ENCODE measurements at regions not wholly inside any gene's neighbourhood (a gene's known extent, or its start where the extent isn't known, plus 50 kb on each side); places are given as distances from the start of the nearest gene placed in this dataset.
A peak's percentile ranks its signal among the peaks of the same experiment; 100 is the strongest.
"Not testable (repeated sequence)": the region's sequence is repeated elsewhere in the genome, so short reads cannot be mapped to it uniquely, and the experiment has no call there.

DNA sequence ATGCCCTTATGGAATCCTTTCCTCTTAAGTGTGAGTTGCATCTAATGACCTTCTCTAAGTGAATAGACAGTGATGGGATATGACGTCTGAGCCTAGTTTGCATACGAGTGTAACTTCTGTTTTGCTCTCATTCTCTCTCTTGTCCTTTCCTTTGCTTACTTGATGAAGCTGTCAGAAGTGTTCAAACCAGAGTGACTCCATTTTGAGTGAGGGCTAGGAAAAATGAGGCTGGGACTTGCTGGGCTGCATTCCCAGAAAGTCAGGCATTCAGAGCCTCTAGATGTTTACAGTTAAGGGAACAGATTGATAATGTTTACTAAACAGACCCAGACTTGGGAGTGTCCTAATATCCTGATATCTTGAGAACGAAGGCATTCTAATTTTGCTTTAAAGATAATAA, 311.2 kb upstream of the SOX4 start:
- not testable (repeated sequence) for H3K9me3 ChIP-seq (replicated peaks; ENCODE audit: low read length); H3K4me1 ChIP-seq (ENCODE audit: control insufficient read depth, insufficient read depth, low read length); H3K36me3 ChIP-seq (ENCODE audit: insufficient read depth, low read length); H3K9ac ChIP-seq (ENCODE audit: low read depth, low read length); H3K4me2 ChIP-seq (ENCODE audit: low read length); H3K27me3 ChIP-seq (ENCODE audit: control insufficient read depth, insufficient read depth, low read length); H3K4me3 ChIP-seq (ENCODE audit: low read length)

DNA sequence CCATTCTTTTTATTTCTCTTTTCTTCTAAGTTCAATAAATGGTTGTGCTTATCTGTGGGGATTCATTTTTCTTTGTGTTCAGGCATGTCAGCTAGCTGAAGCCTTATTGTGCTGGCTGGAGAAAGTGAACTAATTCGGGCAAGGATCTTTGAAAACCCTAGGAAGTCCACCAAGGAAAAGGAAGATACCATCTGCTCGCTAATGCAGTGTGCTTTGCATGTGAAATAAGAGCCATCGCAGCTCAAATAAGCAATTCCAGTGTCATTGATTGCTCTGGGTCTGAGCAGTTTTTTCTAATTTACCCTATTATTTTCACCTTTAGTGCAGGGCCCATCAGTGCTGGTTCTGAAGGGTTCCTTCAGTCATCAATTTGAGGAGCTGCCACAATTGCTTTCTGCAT, 309.4 kb upstream of the SOX4 start:
- no peaks in the 10 kb centered on the region for H3K4me1 ChIP-seq (ENCODE audit: control insufficient read depth, insufficient read depth, low read length)
- H3K4me3 ChIP-seq (ENCODE audit: low read length) = no peak overlapping the region
- H3K9ac ChIP-seq (ENCODE audit: low read depth, low read length) = no peak overlapping the region
- no peaks in the 10 kb centered on the region for H3K36me3 ChIP-seq (ENCODE audit: insufficient read depth, low read length)
- no peak overlapping the region for H3K4me2 ChIP-seq (ENCODE audit: low read length)
- H3K27me3 ChIP-seq (ENCODE audit: control insufficient read depth, insufficient read depth, low read length) = peaks cover 5% of the 10 kb centered on the region
- no peaks in the 10 kb centered on the region for H3K9me3 ChIP-seq (replicated peaks; ENCODE audit: low read length)

GRCh38 chr6:21284706-21285105, 308.8 kb upstream of the SOX4 start:
- Histone ChIP-seq H3K9ac (ENCODE audit: low read depth, low read length) (no peak overlapping the region), H3K9me3 (replicated peaks; ENCODE audit: low read length) (no peaks in the 10 kb centered on the region), H3K4me1 (ENCODE audit: control insufficient read depth, insufficient read depth, low read length) (no peaks in the 10 kb centered on the region), H3K36me3 (ENCODE audit: insufficient read depth, low read length) (no peaks in the 10 kb centered on the region), H3K4me2 (ENCODE audit: low read length) (no peak overlapping the region), H3K27me3 (ENCODE audit: control insufficient read depth, insufficient read depth, low read length) (peaks cover 5% of the 10 kb centered on the region), H3K4me3 (ENCODE audit: low read length) (no peak overlapping the region)

DNA sequence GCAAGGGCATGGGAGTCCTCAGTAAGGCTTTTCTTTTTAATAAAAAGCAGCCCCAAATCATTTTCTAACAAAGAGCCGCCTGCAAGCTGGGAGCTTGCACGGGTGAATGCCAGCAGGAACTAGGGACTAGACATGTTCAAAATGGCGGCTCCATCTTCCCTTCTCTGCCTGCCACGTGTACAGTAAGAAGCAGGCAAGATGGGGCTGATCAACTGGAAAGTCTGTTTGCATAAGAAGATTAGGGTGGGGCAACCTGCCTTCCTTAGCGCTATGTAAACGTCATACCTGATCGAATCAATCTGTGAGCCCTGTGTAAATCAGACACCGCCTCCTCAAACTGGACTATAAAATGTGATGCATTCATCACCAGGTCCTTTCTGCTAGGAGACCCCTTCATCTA, 299.4 kb upstream of the SOX4 start:
- no peaks in the 10 kb centered on the region for H3K36me3 ChIP-seq (ENCODE audit: insufficient read depth, low read length)
- H3K4me3 ChIP-seq (ENCODE audit: low read length) = no peak overlapping the region
- H3K9ac ChIP-seq (ENCODE audit: low read depth, low read length) = no peak overlapping the region
- no peaks in the 10 kb centered on the region for H3K4me1 ChIP-seq (ENCODE audit: control insufficient read depth, insufficient read depth, low read length)
- no peak overlapping the region for H3K4me2 ChIP-seq (ENCODE audit: low read length)
- H3K9me3 ChIP-seq (replicated peaks; ENCODE audit: low read length) = no peaks in the 10 kb centered on the region
- no peaks in the 10 kb centered on the region for H3K27me3 ChIP-seq (ENCODE audit: control insufficient read depth, insufficient read depth, low read length)

GRCh38 chr6:21295506-21296240, 297.9 kb upstream of the SOX4 start:
- Histone ChIP-seq H3K4me1 (ENCODE audit: control insufficient read depth, insufficient read depth, low read length) (no peaks in the 10 kb centered on the region), H3K9me3 (replicated peaks; ENCODE audit: low read length) (no peaks in the 10 kb centered on the region), H3K27me3 (ENCODE audit: control insufficient read depth, insufficient read depth, low read length) (no peaks in the 10 kb centered on the region), H3K4me3 (ENCODE audit: low read length) (no peak overlapping the region), H3K36me3 (ENCODE audit: insufficient read depth, low read length) (no peaks in the 10 kb centered on the region), H3K9ac (ENCODE audit: low read depth, low read length) (no peak overlapping the region), H3K4me2 (ENCODE audit: low read length) (no peak overlapping the region)

DNA sequence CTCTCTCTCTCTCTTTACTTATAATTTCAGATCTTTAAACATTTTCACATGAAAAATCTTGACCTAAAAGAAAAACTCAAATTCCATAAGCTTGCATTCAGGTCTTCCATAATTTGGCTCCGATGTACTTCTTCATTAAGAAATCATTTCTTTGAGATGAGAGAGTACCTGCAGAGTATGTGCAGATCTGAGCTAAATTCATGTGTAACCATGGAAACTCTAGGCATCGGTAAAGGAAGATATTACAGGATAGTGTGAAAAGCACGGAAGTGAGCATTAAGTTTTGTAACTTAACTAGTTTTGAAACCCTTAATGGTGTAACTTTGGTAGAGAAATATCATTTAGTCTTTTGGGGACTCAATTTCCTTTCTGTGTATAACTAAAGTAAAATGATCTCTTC, 295.9 kb upstream of the SOX4 start:
- Histone ChIP-seq H3K9me3 (replicated peaks; ENCODE audit: low read length) (no peaks in the 10 kb centered on the region), H3K4me1 (ENCODE audit: control insufficient read depth, insufficient read depth, low read length) (no peaks in the 10 kb centered on the region), H3K4me2 (ENCODE audit: low read length) (no peak overlapping the region), H3K36me3 (ENCODE audit: insufficient read depth, low read length) (no peaks in the 10 kb centered on the region), H3K27me3 (ENCODE audit: control insufficient read depth, insufficient read depth, low read length) (no peaks in the 10 kb centered on the region), H3K9ac (ENCODE audit: low read depth, low read length) (no peak overlapping the region), H3K4me3 (ENCODE audit: low read length) (no peak overlapping the region)

GRCh38 chr6:21299216-21299615, 294.3 kb upstream of the SOX4 start:
- H3K4me1 ChIP-seq (ENCODE audit: control insufficient read depth, insufficient read depth, low read length) = no peaks in the 10 kb centered on the region
- H3K4me3 ChIP-seq (ENCODE audit: low read length) = no peak overlapping the region
- H3K9me3 ChIP-seq (replicated peaks; ENCODE audit: low read length) = no peaks in the 10 kb centered on the region
- H3K27me3 ChIP-seq (ENCODE audit: control insufficient read depth, insufficient read depth, low read length) = no peaks in the 10 kb centered on the region
- H3K4me2 ChIP-seq (ENCODE audit: low read length) = no peak overlapping the region
- no peaks in the 10 kb centered on the region for H3K36me3 ChIP-seq (ENCODE audit: insufficient read depth, low read length)
- no peak overlapping the region for H3K9ac ChIP-seq (ENCODE audit: low read depth, low read length)

GRCh38 chr6:21300439-21300838, 293.1 kb upstream of the SOX4 start:
- Histone ChIP-seq H3K9me3 (replicated peaks; ENCODE audit: low read length) (no peaks in the 10 kb centered on the region), H3K4me3 (ENCODE audit: low read length) (no peak overlapping the region), H3K4me1 (ENCODE audit: control insufficient read depth, insufficient read depth, low read length) (no peaks in the 10 kb centered on the region), H3K27me3 (ENCODE audit: control insufficient read depth, insufficient read depth, low read length) (no peaks in the 10 kb centered on the region), H3K36me3 (ENCODE audit: insufficient read depth, low read length) (no peaks in the 10 kb centered on the region), H3K9ac (ENCODE audit: low read depth, low read length) (no peak overlapping the region), H3K4me2 (ENCODE audit: low read length) (no peak overlapping the region)

DNA sequence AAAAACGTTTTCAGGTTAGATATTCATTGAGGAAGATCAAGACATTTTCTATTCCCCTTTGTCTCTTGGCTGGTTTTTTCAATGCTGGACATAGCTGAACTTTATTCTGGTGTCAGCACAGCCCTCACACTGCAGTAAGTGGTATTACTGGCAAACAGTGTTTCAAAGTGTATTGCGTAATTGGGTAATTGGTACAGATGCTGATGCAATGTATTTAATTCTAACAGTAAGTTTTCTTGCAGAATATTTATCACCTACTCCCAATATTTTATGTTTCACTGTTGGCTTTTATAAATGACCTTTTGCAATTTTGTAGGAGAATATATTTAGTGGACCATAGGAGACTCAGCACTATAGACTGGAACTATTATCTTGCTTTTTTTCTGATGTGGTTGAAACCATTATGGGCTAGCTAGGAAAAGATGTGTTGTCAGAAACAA, 287.6 kb upstream of the SOX4 start:
- no peaks in the 10 kb centered on the region for H3K4me1 ChIP-seq (ENCODE audit: control insufficient read depth, insufficient read depth, low read length)
- no peak overlapping the region for H3K9ac ChIP-seq (ENCODE audit: low read depth, low read length)
- H3K4me3 ChIP-seq (ENCODE audit: low read length) = no peak overlapping the region
- H3K9me3 ChIP-seq (replicated peaks; ENCODE audit: low read length) = no peaks in the 10 kb centered on the region
- peaks cover 7% of the 10 kb centered on the region for H3K27me3 ChIP-seq (ENCODE audit: control insufficient read depth, insufficient read depth, low read length)
- H3K36me3 ChIP-seq (ENCODE audit: insufficient read depth, low read length) = no peaks in the 10 kb centered on the region
- H3K4me2 ChIP-seq (ENCODE audit: low read length) = no peak overlapping the region

- Histone ChIP-seq H3K36me3 (ENCODE audit: insufficient read depth, low read length) (no peaks in the 10 kb centered on the region), H3K4me1 (ENCODE audit: control insufficient read depth, insufficient read depth, low read length) (no peaks in the 10 kb centered on the region), H3K9ac (ENCODE audit: low read depth, low read length) (no peak overlapping the region), H3K4me2 (ENCODE audit: low read length) (no peak overlapping the region), H3K4me3 (ENCODE audit: low read length) (no peak overlapping the region), H3K27me3 (ENCODE audit: control insufficient read depth, insufficient read depth, low read length) (peaks cover 7% of the 10 kb centered on the region), H3K9me3 (replicated peaks; ENCODE audit: low read length) (no peaks in the 10 kb centered on the region)
Observed at GRCh38 chr6:21306546-21306945, 287.0 kb upstream of the SOX4 start.

DNA sequence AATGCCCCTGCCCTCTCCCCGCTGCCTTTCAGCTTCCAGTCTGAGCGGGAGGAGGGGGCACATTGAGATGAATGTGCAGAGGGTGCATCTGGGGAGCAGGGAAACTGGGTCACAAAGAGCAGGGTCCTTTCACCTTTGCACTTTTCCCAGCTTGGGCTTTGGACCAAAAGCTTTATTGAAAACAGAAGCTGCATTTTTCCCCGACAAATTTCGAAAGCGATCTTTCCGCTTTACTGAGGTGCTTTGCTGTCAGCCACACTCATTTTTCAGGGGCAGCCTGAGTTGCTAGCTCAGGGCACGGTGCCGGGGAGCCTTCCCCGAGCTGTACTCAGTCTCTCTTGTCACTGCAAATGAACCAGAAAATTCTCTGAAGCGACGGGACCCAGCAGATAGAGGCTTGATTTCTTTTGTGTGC, 283.7 kb upstream of the SOX4 start:
- H3K4me2 ChIP-seq (ENCODE audit: low read length) = peak overlapping the region; percentile 34
- peaks cover 7% of the 10 kb centered on the region for H3K27me3 ChIP-seq (ENCODE audit: control insufficient read depth, insufficient read depth, low read length)
- H3K4me3 ChIP-seq (ENCODE audit: low read length) = no peak overlapping the region
- no peaks in the 10 kb centered on the region for H3K36me3 ChIP-seq (ENCODE audit: insufficient read depth, low read length)
- H3K4me1 ChIP-seq (ENCODE audit: control insufficient read depth, insufficient read depth, low read length) = no peaks in the 10 kb centered on the region
- H3K9me3 ChIP-seq (replicated peaks; ENCODE audit: low read length) = no peaks in the 10 kb centered on the region
- H3K9ac ChIP-seq (ENCODE audit: low read depth, low read length) = no peak overlapping the region

- Histone ChIP-seq H3K27me3 (ENCODE audit: control insufficient read depth, insufficient read depth, low read length) (peaks cover 7% of the 10 kb centered on the region), H3K9ac (ENCODE audit: low read depth, low read length) (no peak overlapping the region), H3K9me3 (replicated peaks; ENCODE audit: low read length) (no peaks in the 10 kb centered on the region)
Observed at GRCh38 chr6:21310568-21311140, 282.9 kb upstream of the SOX4 start.

More at GRCh38 chr6:21310568-21311140, 282.9 kb upstream of the SOX4 start:
- H3K4me3 ChIP-seq (ENCODE audit: low read length) = no peak overlapping the region
- H3K4me1 ChIP-seq (ENCODE audit: control insufficient read depth, insufficient read depth, low read length) = no peaks in the 10 kb centered on the region
- no peak overlapping the region for H3K4me2 ChIP-seq (ENCODE audit: low read length)
- no peaks in the 10 kb centered on the region for H3K36me3 ChIP-seq (ENCODE audit: insufficient read depth, low read length)
